HepG2 (cell line): ENCODE measurements at regions not wholly inside any gene's neighbourhood (a gene's known extent, or its start where the extent isn't known, plus 50 kb on each side); places are given as distances from the start of the nearest gene placed in this dataset.

Experiments
- ADNP ChIP-seq: sonication (generic); formaldehyde crosslinking; IDR thresholded peaks from 2 replicates; pipeline ENCODE4 v1.4.0; 2020; ENCODE audit warnings: missing genetic modification reagents
- CTCF ChIP-seq: sonication (generic); formaldehyde crosslinking; IDR thresholded peaks from 2 replicates; pipeline ENCODE4 v1.5.0; 2020; ENCODE audit warnings: mild to moderate bottlenecking, missing genetic modification reagents, moderate library complexity
- E2F2 ChIP-seq: sonication (generic); formaldehyde crosslinking; IDR thresholded peaks from 2 replicates; pipeline ENCODE4 v1.4.0; 2020; ENCODE audit warnings: missing genetic modification reagents, borderline replicate concordance
- KDM4B ChIP-seq: sonication (generic); formaldehyde crosslinking; IDR thresholded peaks from 2 replicates; pipeline ENCODE4 v1.4.0; 2020; ENCODE audit warnings: missing genetic modification reagents
- MAFK ChIP-seq, 2 experiments: IDR thresholded peaks in 1 of 2; conservative IDR thresholded peaks in 1 of 2; 2 replicates each; pipeline ENCODE4 v1.6.1; 2011; ENCODE audit warnings: improper control_type of control experiment in 2 of 2, low read length in 2 of 2
- POLR2A ChIP-seq, 2 experiments: IDR thresholded peaks; 2 replicates each; pipeline ENCODE4 v1.6.1; 2011; ENCODE audit warnings: low read depth in 2 of 2, low read length in 2 of 2, mild to moderate bottlenecking in 1 of 2, moderate library complexity in 1 of 2; ENCODE audit not compliant: insufficient read depth in 1 of 2
- POLR2AphosphoS5 ChIP-seq: IDR thresholded peaks from 2 replicates; pipeline ENCODE4 v1.6.1; 2012; ENCODE audit warnings: low read depth, low read length
- TEF ChIP-seq: sonication (generic); formaldehyde crosslinking; IDR thresholded peaks from 2 replicates; pipeline ENCODE4 v1.5.0; 2020; ENCODE audit warnings: missing genetic modification reagents
- ZNF383 ChIP-seq: sonication (generic); formaldehyde crosslinking; IDR thresholded peaks from 2 replicates; pipeline ENCODE4 v1.4.0; 2020; ENCODE audit warnings: missing genetic modification reagents, mild to moderate bottlenecking, borderline replicate concordance
- ZNF646 ChIP-seq: sonication (generic); formaldehyde crosslinking; IDR thresholded peaks from 2 replicates; pipeline ENCODE4 v1.9.0; 2021; ENCODE audit warnings: mild to moderate bottlenecking, missing genetic modification reagents

GRCh38 chr18:22627506-22627905 is 209.8 kb upstream of the CTAGE1 start:
- TF ChIP-seq KDM4B (CRISPR knock-in tag) (no peak), ADNP (CRISPR knock-in tag) (no peak), TEF (CRISPR knock-in tag) (no peak), POLR2A (IDR thresholded peaks at IDR 0.05; ENCODE audit: insufficient read depth in 1 of 2, low read depth in 2 of 2, low read length in 2 of 2) (no peak), CTCF (no peak), E2F2 (no peak), POLR2AphosphoS5 (no peak), ZNF646 (no peak), ZNF383 (CRISPR knock-in tag) (no peak), MAFK (conservative IDR thresholded peaks at IDR 0.05 in 1 of 2, IDR thresholded peaks at IDR 0.05 in 1 of 2; ENCODE audit: low read length in 2 of 2) (no peak)
